OCI-LY1 (cell line): ENCODE measurements at regions not wholly inside any gene's neighbourhood (a gene's known extent, or its start where the extent isn't known, plus 50 kb on each side); places are given as distances from the start of the nearest gene placed in this dataset.
A peak's percentile ranks its signal among the peaks of the same experiment; 100 is the strongest.

Source experiments
- H2AFZ ChIP-seq: fragments of 200-600 bp; sonication (generic), shearing (Covaris generic); 2 replicates; pipeline ENCODE4 v1.6.0; 2014; ENCODE audit warnings: antibody characterized with exemption, mild to moderate bottlenecking, low read length
- H3F3A ChIP-seq: fragments of 200-600 bp; sonication (generic), shearing (Covaris generic); 2 replicates; pipeline ENCODE4 v1.6.0; 2014; ENCODE audit warnings: mild to moderate bottlenecking, antibody characterized with exemption, low read length, moderate library complexity; ENCODE audit not compliant: insufficient read depth
- H3K27ac ChIP-seq: fragments of 200-600 bp; sonication (generic); 2 replicates; pipeline ENCODE4 v1.5.1; 2014; ENCODE audit warnings: low read length, mixed run types, mild to moderate bottlenecking, low read depth; ENCODE audit not compliant: poor library complexity, severe bottlenecking
- H3K27me3 ChIP-seq: fragments of 200-600 bp; sonication (generic); 2 replicates; pipeline ENCODE4 v1.6.0; 2014; ENCODE audit warnings: antibody characterized with exemption, mild to moderate bottlenecking, low read length, moderate library complexity; ENCODE audit not compliant: insufficient read depth
- H3K36me3 ChIP-seq: fragments of 200-600 bp; sonication (generic); 2 replicates; pipeline ENCODE4 v1.6.1; 2014; ENCODE audit warnings: mild to moderate bottlenecking, antibody characterized with exemption, low read length, moderate library complexity, mixed read lengths; ENCODE audit not compliant: insufficient read depth
- H3K4me1 ChIP-seq: fragments of 200-600 bp; sonication (generic); 2 replicates; pipeline ENCODE4 v1.5.1; 2014; ENCODE audit warnings: mild to moderate bottlenecking, low read length, moderate library complexity; ENCODE audit not compliant: insufficient read depth, severe bottlenecking
- H3K4me2 ChIP-seq: fragments of 200-600 bp; sonication (generic), shearing (Covaris generic); 2 replicates; pipeline ENCODE4 v1.6.1; 2014; ENCODE audit warnings: low read length
- H3K4me3 ChIP-seq: fragments of 200-600 bp; sonication (generic); 2 replicates; pipeline ENCODE4 v1.5.1; 2014; ENCODE audit warnings: low read length, low read depth, mild to moderate bottlenecking, mixed read lengths; ENCODE audit not compliant: poor library complexity, severe bottlenecking
- H3K79me2 ChIP-seq: fragments of 200-600 bp; shearing (Covaris generic); 2 replicates; pipeline ENCODE4 v1.6.1; 2016; ENCODE audit warnings: mixed run types, low read length, mixed read lengths; ENCODE audit not compliant: insufficient read depth
- H3K9ac ChIP-seq: fragments of 200-600 bp; sonication (generic), shearing (Covaris generic); 2 replicates; pipeline ENCODE4 v1.6.1; 2014; ENCODE audit warnings: mild to moderate bottlenecking, low read length, mixed read lengths
- H3K9me2 ChIP-seq: fragments of 200-600 bp; sonication (generic), shearing (Covaris generic); 2 replicates; pipeline ENCODE4 v1.6.1; 2014; ENCODE audit warnings: low read depth, mild to moderate bottlenecking, low read length, mixed read lengths
- H3K9me3 ChIP-seq: fragments of 200-600 bp; shearing (Covaris generic); 2 replicates; pipeline ENCODE4 v1.6.1; 2014; ENCODE audit warnings: low read length, mixed read lengths
- H4K20me1 ChIP-seq: fragments of 200-600 bp; sonication (generic), shearing (Covaris generic); 2 replicates; pipeline ENCODE4 v1.6.0; 2016; ENCODE audit warnings: mild to moderate bottlenecking, low read length; ENCODE audit not compliant: insufficient read depth
- CTCF ChIP-seq: fragments of 200-600 bp; sonication (generic), shearing (Covaris generic); IDR thresholded peaks from 2 replicates; pipeline ENCODE4 v1.5.1; 2017; ENCODE audit warnings: mild to moderate bottlenecking, antibody characterized with exemption, low read length, moderate library complexity, mixed read lengths
- EZH2 ChIP-seq: fragments of 200-600 bp; sonication (generic), shearing (Covaris generic); IDR thresholded peaks from 2 replicates; pipeline ENCODE4 v1.8.0; 2017; ENCODE audit warnings: borderline replicate concordance, mixed run types, mild to moderate bottlenecking, antibody characterized with exemption, low read length, moderate library complexity, mixed read lengths

GRCh38 chr4:101419336-101420135 lies 72.2 kb upstream of the PPP3CA start:
- Histone ChIP-seq H3K36me3 (no peaks in the 10 kb centered on the region), H3K9me3 (no peaks in the 10 kb centered on the region), H3K9ac (no peak overlapping the region), H3K4me2 (peak overlapping the region; percentile 12; the same call in 1 of the 2 replicates), H3K79me2 (no peaks in the 10 kb centered on the region), H3K27me3 (no peaks in the 10 kb centered on the region), H2AFZ (no peak overlapping the region), H3K9me2 (no peaks in the 10 kb centered on the region), H4K20me1 (no peaks in the 10 kb centered on the region), H3F3A (no peaks in the 10 kb centered on the region), H3K4me3 (no peak overlapping the region), H3K4me1 (peaks cover 27% of the 10 kb centered on the region), H3K27ac (peak overlapping the region; percentile 26)
- TF ChIP-seq EZH2 (no peak), CTCF (no peak)

GRCh38 chr4:101418466-101418865 lies 71.1 kb upstream of the PPP3CA start:
- Histone ChIP-seq H4K20me1 (no peaks in the 10 kb centered on the region), H3K4me2 (no peak overlapping the region), H3K4me3 (no peak overlapping the region), H3K9me3 (no peaks in the 10 kb centered on the region), H3K27me3 (no peaks in the 10 kb centered on the region), H3K36me3 (no peaks in the 10 kb centered on the region), H2AFZ (no peak overlapping the region), H3F3A (no peaks in the 10 kb centered on the region), H3K79me2 (no peaks in the 10 kb centered on the region), H3K27ac (no peak overlapping the region), H3K4me1 (peaks cover 27% of the 10 kb centered on the region), H3K9me2 (no peaks in the 10 kb centered on the region), H3K9ac (no peak overlapping the region)
- TF ChIP-seq EZH2, result no peak

GRCh38 chr4:101418055-101418454 lies 70.7 kb upstream of the PPP3CA start:
- Histone ChIP-seq H2AFZ (no peak overlapping the region), H3K9ac (no peak overlapping the region), H3K4me3 (no peak overlapping the region), H3K4me2 (no peak overlapping the region), H4K20me1 (no peaks in the 10 kb centered on the region), H3K36me3 (no peaks in the 10 kb centered on the region), H3K4me1 (peaks cover 27% of the 10 kb centered on the region), H3K9me3 (no peaks in the 10 kb centered on the region), H3K9me2 (no peaks in the 10 kb centered on the region), H3F3A (no peaks in the 10 kb centered on the region), H3K79me2 (no peaks in the 10 kb centered on the region), H3K27ac (no peak overlapping the region), H3K27me3 (no peaks in the 10 kb centered on the region)
- TF ChIP-seq CTCF (no peak), EZH2 (no peak)

- Histone ChIP-seq H3K27ac (no peak overlapping the region), H3K79me2 (no peaks in the 10 kb centered on the region), H2AFZ (no peak overlapping the region)
Observed at GRCh38 chr4:101417046-101417445, 69.7 kb upstream of the PPP3CA start.

More at GRCh38 chr4:101417046-101417445, 69.7 kb upstream of the PPP3CA start:
- H3K27me3 ChIP-seq, result no peaks in the 10 kb centered on the region
- no peak overlapping the region for H3K9ac ChIP-seq
- TF ChIP-seq EZH2, result no peak
- TF ChIP-seq CTCF, result no peak
- no peaks in the 10 kb centered on the region for H4K20me1 ChIP-seq
- H3K9me3 ChIP-seq, result no peaks in the 10 kb centered on the region
- no peak overlapping the region for H3K4me3 ChIP-seq
- no peaks in the 10 kb centered on the region for H3F3A ChIP-seq
- peaks cover 27% of the 10 kb centered on the region for H3K4me1 ChIP-seq
- no peaks in the 10 kb centered on the region for H3K9me2 ChIP-seq
- no peak overlapping the region for H3K4me2 ChIP-seq
- no peaks in the 10 kb centered on the region for H3K36me3 ChIP-seq
